Spleen (tissue), 7 donors: ENCODE measurements at regions not wholly inside any gene's neighbourhood (a gene's known extent, or its start where the extent isn't known, plus 50 kb on each side); places are given as distances from the start of the nearest gene placed in this dataset.

ENCODE experiments used
- CTCF ChIP-seq, 11 experiments: fragments of 200-600 bp in 7 of 11; fragments of 450-650 bp in 4 of 11; sonication (generic) in 4 of 11; IDR thresholded peaks in 8 of 11; conservative IDR thresholded peaks in 3 of 11; 1 replicate in 7 of 11; 2 replicates in 4 of 11; pipeline versions ENCODE4 v1.4.0 to v1.8.0; 2016 to 2021; ENCODE audit warnings: antibody characterized with exemption in 11 of 11, inconsistent platforms in 4 of 11, mild to moderate bottlenecking in 1 of 11
- POLR2AphosphoS5 ChIP-seq, 3 donors: sonication (generic); formaldehyde crosslinking; IDR thresholded peaks; one replicate each; pipeline ENCODE4 v1.5.1; 2017; ENCODE audit warnings: antibody characterized with exemption in 3 of 3
- donor health status: DM: no; HTN: no; CAD: no; lungs with moderate emphysema.
- donor health status: DM: no; HTN: no; CAD: no.
- donor health status: DM: no; HTN: no; CAD: no.

- TF ChIP-seq CTCF (IDR thresholded peaks at IDR 0.05 in 8 of 11, conservative IDR thresholded peaks at IDR 0.05 in 3 of 11) (no peak), POLR2AphosphoS5 (IDR thresholded peaks at IDR 0.05) (no peak)
These were observed 835.2 kb upstream of the ID2 start for GRCh38 chr2:7846607-7847006.
